ENCODE measurements at regions not wholly inside any gene's neighbourhood (a gene's known extent, or its start where the extent isn't known, plus 50 kb on each side); places are given as distances from the start of the nearest gene placed in this dataset.
"Not testable (repeated sequence)": the region's sequence is repeated elsewhere in the genome, so short reads cannot be mapped to it uniquely, and the experiment has no call there.

GRCh38 chr10:33914746-33915145 is 580.3 kb upstream of the NRP1 start:
- WGBS, 2 donors: 93 to 100% methylated on average over 2 of the region's 2 CpGs
- no peaks in the 10 kb centered on the region for H3K9me3 ChIP-seq
- no peaks in the 10 kb centered on the region for H3K4me1 ChIP-seq
- H3K27ac ChIP-seq: no peak overlapping the region
- H3K27me3 ChIP-seq: no peaks in the 10 kb centered on the region
- no peaks in the 10 kb centered on the region for H3K36me3 ChIP-seq (ENCODE audit: low read depth, missing control alignments)
- no peak for DNase-seq
- intact Hi-C loops (cut with DNase I; ENCODE audit: low total_unique reads): no loop called here
- H3K4me3 ChIP-seq: no peak overlapping the region
- TF ChIP-seq POLR2A (IDR thresholded peaks at IDR 0.05): no peak
- TF ChIP-seq, protein P1, sequence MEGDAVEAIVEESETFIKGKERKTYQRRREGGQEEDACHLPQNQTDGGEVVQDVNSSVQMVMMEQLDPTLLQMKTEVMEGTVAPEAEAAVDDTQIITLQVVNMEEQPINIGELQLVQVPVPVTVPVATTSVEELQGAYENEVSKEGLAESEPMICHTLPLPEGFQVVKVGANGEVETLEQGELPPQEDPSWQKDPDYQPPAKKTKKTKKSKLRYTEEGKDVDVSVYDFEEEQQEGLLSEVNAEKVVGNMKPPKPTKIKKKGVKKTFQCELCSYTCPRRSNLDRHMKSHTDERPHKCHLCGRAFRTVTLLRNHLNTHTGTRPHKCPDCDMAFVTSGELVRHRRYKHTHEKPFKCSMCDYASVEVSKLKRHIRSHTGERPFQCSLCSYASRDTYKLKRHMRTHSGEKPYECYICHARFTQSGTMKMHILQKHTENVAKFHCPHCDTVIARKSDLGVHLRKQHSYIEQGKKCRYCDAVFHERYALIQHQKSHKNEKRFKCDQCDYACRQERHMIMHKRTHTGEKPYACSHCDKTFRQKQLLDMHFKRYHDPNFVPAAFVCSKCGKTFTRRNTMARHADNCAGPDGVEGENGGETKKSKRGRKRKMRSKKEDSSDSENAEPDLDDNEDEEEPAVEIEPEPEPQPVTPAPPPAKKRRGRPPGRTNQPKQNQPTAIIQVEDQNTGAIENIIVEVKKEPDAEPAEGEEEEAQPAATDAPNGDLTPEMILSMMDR (IDR thresholded peaks at IDR 0.05): no peak

- Histone ChIP-seq H3K27ac (no peak overlapping the region), H3K4me3 (no peak overlapping the region), H3K4me1 (no peaks in the 10 kb centered on the region), H3K27me3 (no peaks in the 10 kb centered on the region), H3K9me3 (no peaks in the 10 kb centered on the region), H3K36me3 (ENCODE audit: low read depth, missing control alignments) (no peaks in the 10 kb centered on the region)
- 95 to 97% methylated on average over 3 of the region's 3 CpGs for WGBS, 2 donors
- intact Hi-C loops (cut with DNase I; ENCODE audit: low total_unique reads): no loop called here
- DNase-seq: no peak
- TF ChIP-seq POLR2A (IDR thresholded peaks at IDR 0.05): no peak
- TF ChIP-seq, protein P1 (IDR thresholded peaks at IDR 0.05): no peak
Observed at GRCh38 chr10:33913194-33913593, 578.7 kb upstream of the NRP1 start.

GRCh38 chr10:33909476-33909875 is 575.0 kb upstream of the NRP1 start:
- H3K4me3 ChIP-seq; DNase-seq; H3K36me3 ChIP-seq (ENCODE audit: low read depth, missing control alignments); intact Hi-C loops (cut with DNase I; ENCODE audit: low total_unique reads); H3K4me1 ChIP-seq; H3K27me3 ChIP-seq; H3K27ac ChIP-seq; H3K9me3 ChIP-seq: not testable (repeated sequence)
- 88 to 95% methylated on average over 4 of the region's 4 CpGs for WGBS, 2 donors

- H3K27me3 ChIP-seq: no peaks in the 10 kb centered on the region
- peaks cover 8% of the 10 kb centered on the region for H3K4me1 ChIP-seq
- WGBS, 2 donors: 56 to 61% methylated on average over 2 of the region's 2 CpGs
- no peaks in the 10 kb centered on the region for H3K9me3 ChIP-seq
- intact Hi-C loops (cut with DNase I; ENCODE audit: low total_unique reads): no loop called here
- no peak overlapping the region for H3K27ac ChIP-seq
- TF ChIP-seq POLR2A (IDR thresholded peaks at IDR 0.05): no peak
- TF ChIP-seq, protein P1 (IDR thresholded peaks at IDR 0.05): no peak
- DNase-seq: no peak
- no peak overlapping the region for H3K4me3 ChIP-seq
- H3K36me3 ChIP-seq (ENCODE audit: low read depth, missing control alignments): no peaks in the 10 kb centered on the region
Observed at GRCh38 chr10:33901166-33901565, 566.7 kb upstream of the NRP1 start.

DNA sequence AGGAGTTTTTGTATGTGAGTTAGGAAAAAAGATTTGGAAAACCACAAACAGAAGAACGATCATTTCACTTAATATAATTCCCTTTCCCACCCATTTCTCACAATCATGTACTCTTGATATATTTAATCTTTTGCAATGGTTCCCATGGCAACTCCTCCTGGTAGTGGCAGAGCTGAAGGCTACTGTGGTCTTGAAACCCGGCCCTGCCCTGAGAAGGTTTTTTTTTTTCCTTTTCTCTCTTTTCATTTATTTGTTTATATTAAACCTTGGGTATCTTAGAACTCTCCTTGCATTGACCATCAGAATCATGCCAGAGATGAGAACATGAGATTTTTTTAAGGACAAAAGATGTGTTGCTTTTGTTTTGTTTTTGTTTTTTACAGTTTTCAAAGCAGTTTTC is 566.1 kb upstream of the NRP1 start:
- intact Hi-C loops (cut with DNase I; ENCODE audit: low total_unique reads): no loop called here
- peaks cover 8% of the 10 kb centered on the region for H3K4me1 ChIP-seq
- no peaks in the 10 kb centered on the region for H3K9me3 ChIP-seq

More for the DNA sequence above, 566.1 kb upstream of the NRP1 start:
- no peak overlapping the region for H3K4me3 ChIP-seq
- no peaks in the 10 kb centered on the region for H3K36me3 ChIP-seq (ENCODE audit: low read depth, missing control alignments)
- 34 to 39% methylated on average over 2 of the region's 2 CpGs for WGBS, 2 donors
- no peak overlapping the region for H3K27ac ChIP-seq
- TF ChIP-seq, protein P1 (IDR thresholded peaks at IDR 0.05): no peak
- no peak for TF ChIP-seq POLR2A (IDR thresholded peaks at IDR 0.05)
- no peaks in the 10 kb centered on the region for H3K27me3 ChIP-seq
- DNase-seq: no peak
